Type B pancreatic cell (in vitro differentiated cells): ENCODE measurements at regions not wholly inside any gene's neighbourhood (a gene's known extent, or its start where the extent isn't known, plus 50 kb on each side); places are given as distances from the start of the nearest gene placed in this dataset.

Experiments
- DNase-seq: peaks from one replicate; pipeline ENCODE4 v3.0.0; 2021; ENCODE audit warnings: mixed read lengths; ENCODE audit not compliant: unreplicated experiment; ENCODE audit errors: extremely low spot score
- H3K27ac Mint-ChIP-seq: 2 replicates; pipeline ENCODE4 v1.8.0; 2021; ENCODE audit warnings: mild to moderate bottlenecking, mixed read lengths
- H3K27me3 Mint-ChIP-seq: 2 replicates; pipeline ENCODE4 v1.8.0; 2021; ENCODE audit warnings: mixed read lengths
- H3K36me3 Mint-ChIP-seq: 2 replicates; pipeline ENCODE4 v1.8.0; 2021; ENCODE audit warnings: mixed read lengths
- H3K4me1 Mint-ChIP-seq: one replicate; pipeline ENCODE4 v1.8.0; 2021; ENCODE audit warnings: mixed read lengths; ENCODE audit not compliant: unreplicated experiment
- H3K4me3 Mint-ChIP-seq: 2 replicates; pipeline ENCODE4 v1.8.0; 2021; ENCODE audit warnings: mild to moderate bottlenecking, mixed read lengths
- H3K9me3 Mint-ChIP-seq: 2 replicates; pipeline ENCODE4 v1.8.0; 2021; ENCODE audit warnings: mixed read lengths
- TF ChIP-seq, protein P1 (sequence below): fragments of 200-600 bp; sonication (generic); conservative IDR thresholded peaks from 2 replicates; pipeline ENCODE4 v1.5.0; 2021; ENCODE audit warnings: antibody characterized with exemption, mild to moderate bottlenecking

DNA sequence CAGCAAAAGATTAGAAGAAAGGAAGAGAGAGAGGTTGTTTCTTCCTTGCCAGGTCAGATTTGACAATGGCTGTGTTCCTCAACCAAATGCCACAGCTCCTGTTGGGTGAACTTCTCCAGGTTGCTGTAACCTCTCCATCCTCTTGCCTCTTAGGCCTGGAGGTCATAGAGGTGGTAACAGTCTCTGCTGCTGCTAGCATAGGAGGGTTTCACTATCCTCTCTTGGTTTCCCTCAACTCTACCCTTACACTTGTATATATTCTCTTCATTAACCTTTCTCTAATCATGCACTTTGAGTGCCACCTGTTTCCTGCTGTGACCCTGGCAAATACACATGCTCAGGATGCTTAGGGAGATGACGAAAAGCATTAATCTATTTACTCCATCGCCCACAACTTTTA lies 67.7 kb upstream of the HIF1A start:
- no peak overlapping the region for H3K27ac Mint-ChIP-seq
- peaks cover 11% of the 10 kb centered on the region for H3K4me1 Mint-ChIP-seq
- peaks cover 4% of the 10 kb centered on the region for H3K9me3 Mint-ChIP-seq
- TF ChIP-seq, protein P1, sequence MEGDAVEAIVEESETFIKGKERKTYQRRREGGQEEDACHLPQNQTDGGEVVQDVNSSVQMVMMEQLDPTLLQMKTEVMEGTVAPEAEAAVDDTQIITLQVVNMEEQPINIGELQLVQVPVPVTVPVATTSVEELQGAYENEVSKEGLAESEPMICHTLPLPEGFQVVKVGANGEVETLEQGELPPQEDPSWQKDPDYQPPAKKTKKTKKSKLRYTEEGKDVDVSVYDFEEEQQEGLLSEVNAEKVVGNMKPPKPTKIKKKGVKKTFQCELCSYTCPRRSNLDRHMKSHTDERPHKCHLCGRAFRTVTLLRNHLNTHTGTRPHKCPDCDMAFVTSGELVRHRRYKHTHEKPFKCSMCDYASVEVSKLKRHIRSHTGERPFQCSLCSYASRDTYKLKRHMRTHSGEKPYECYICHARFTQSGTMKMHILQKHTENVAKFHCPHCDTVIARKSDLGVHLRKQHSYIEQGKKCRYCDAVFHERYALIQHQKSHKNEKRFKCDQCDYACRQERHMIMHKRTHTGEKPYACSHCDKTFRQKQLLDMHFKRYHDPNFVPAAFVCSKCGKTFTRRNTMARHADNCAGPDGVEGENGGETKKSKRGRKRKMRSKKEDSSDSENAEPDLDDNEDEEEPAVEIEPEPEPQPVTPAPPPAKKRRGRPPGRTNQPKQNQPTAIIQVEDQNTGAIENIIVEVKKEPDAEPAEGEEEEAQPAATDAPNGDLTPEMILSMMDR = no peak
- no peak overlapping the region for H3K4me3 Mint-ChIP-seq
- no peak for DNase-seq
- H3K27me3 Mint-ChIP-seq = no peaks in the 10 kb centered on the region
- H3K36me3 Mint-ChIP-seq = no peaks in the 10 kb centered on the region

GRCh38 chr14:61628016-61628725 lies 67.1 kb upstream of the HIF1A start:
- Mint-ChIP-seq H3K4me3 (no peak overlapping the region), H3K27me3 (no peaks in the 10 kb centered on the region), H3K27ac (no peak overlapping the region), H3K9me3 (peaks cover 4% of the 10 kb centered on the region), H3K36me3 (no peaks in the 10 kb centered on the region), H3K4me1 (peaks cover 11% of the 10 kb centered on the region)
- TF ChIP-seq, protein P1 = no peak
- DNase-seq = no peak

DNA sequence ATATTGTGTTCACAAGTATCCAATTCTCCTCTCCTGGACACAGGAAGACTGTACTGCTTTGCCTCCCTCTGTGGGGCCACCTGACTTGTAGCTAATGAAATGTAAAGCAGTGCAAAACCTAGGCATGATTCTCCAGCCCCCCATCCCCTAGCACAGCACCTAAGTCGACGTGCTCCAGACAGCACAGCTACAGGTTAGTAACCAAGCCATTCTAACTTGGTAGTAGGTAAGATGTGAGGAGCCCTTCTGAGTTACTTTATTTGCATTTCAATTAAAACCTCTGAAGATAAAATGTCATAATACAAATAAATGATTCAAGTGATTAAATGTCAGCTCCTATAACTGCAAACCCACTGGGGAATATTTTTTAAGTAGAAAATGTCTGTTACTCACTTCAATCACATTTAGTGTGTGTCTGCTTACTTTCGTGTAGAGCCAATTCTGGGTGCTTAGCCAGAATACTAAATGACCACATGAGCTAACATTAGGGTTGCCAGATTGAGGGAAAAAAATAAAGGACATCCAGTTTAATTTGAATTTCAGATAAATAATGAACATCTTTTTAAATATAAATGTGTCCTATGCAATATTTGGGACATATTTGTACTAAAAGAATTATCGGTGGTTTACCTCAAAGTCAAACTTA lies 64.8 kb upstream of the HIF1A start:
- Mint-ChIP-seq H3K27me3 (no peaks in the 10 kb centered on the region), H3K27ac (no peak overlapping the region), H3K36me3 (no peaks in the 10 kb centered on the region), H3K4me1 (peaks cover 6% of the 10 kb centered on the region), H3K4me3 (no peak overlapping the region), H3K9me3 (peaks cover 4% of the 10 kb centered on the region)
- TF ChIP-seq, protein P1 = no peak
- DNase-seq = no peak

DNA sequence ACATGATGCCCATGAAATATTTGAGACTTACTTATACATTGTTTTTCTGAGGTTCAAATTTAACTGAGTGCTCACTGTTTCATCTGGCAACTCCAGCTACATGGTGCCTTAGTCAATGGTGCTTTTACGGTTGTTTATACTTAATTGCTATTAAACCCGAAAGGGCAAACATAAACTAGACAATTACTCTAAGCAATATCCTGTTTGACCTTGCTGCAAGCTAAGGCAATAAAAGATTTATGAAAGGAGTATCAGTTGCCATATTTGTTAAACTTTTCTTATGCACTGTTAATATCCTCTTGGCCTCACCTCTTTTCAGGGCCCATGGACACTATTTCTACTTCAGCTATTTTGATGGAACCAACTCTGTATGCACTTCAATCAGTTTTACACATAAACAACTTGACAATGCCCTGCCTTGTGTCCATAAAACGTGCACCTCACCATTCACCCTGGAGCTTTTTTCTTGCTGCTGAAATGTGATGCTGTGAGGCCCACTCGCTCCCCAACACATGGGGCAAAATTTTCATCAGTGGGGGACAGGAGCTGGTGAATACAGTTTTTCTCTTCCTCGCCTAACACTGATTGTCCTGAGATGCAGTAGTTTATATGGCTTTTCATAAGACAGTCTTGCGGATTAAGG lies 64.1 kb upstream of the HIF1A start:
- TF ChIP-seq, protein P1 = no peak
- H3K9me3 Mint-ChIP-seq = peaks cover 4% of the 10 kb centered on the region
- H3K4me1 Mint-ChIP-seq = peaks cover 6% of the 10 kb centered on the region
- no peak overlapping the region for H3K4me3 Mint-ChIP-seq
- H3K36me3 Mint-ChIP-seq = no peaks in the 10 kb centered on the region
- no peak overlapping the region for H3K27ac Mint-ChIP-seq
- no peaks in the 10 kb centered on the region for H3K27me3 Mint-ChIP-seq
- DNase-seq = no peak

DNA sequence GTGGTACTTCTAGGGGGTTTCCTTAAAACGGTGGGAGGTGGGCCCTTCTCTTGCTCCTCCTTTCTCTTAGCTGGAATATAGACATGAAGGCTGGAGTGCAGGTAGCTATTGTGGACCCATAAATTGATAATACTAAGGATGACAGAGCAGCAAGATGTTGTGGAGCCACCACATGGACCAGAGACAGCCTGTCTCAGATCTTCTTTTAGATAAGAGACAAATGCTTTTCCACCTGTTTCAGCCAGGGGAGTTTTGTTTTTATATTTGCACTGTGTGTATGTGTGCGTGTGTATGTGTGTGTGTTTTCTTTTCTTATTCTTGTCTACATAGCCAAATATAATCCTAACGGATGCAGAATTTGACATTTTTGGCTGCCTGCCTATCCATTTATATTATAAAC lies 62.9 kb upstream of the HIF1A start:
- no peak for DNase-seq
- H3K36me3 Mint-ChIP-seq = no peaks in the 10 kb centered on the region
- H3K27ac Mint-ChIP-seq = no peak overlapping the region
- peaks cover 4% of the 10 kb centered on the region for H3K9me3 Mint-ChIP-seq
- H3K4me3 Mint-ChIP-seq = no peak overlapping the region
- no peaks in the 10 kb centered on the region for H3K27me3 Mint-ChIP-seq
- peaks cover 6% of the 10 kb centered on the region for H3K4me1 Mint-ChIP-seq
- TF ChIP-seq, protein P1 = no peak
